ENCODE measurements at regions not wholly inside any gene's neighbourhood (a gene's known extent, or its start where the extent isn't known, plus 50 kb on each side); places are given as distances from the start of the nearest gene placed in this dataset.
A peak's percentile ranks its signal among the peaks of the same experiment; 100 is the strongest.

DNA sequence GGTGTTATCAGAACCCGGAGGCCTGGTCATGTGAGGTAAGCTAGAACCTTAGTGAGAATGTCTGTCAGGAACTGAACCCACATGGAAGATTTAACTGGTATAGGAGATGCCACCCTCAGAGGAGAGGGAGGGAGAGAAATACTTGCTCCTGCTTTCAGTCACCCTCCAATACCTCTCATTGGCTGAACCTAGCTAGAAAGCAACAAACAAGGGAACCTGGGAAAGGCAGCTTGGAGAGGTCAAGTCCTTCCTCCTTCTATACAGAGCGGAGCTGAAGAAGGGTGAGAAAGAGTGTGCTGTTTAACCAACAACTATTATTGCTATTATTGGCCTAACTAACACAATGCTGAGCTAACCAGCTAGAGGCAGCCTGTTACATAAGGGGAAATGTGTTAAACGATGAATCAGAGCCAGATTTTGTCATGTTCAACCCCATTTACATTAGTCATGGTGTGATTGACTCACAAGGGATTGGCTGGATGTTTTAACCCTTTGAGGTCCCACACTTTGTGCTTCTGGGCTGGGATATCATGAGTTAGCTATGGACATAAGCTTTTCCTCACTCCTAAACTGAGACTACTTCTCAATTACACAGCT, 96.5 kb upstream of the ESX1 start:
- Mint-ChIP-seq H3K27me3 (peaks cover 8 to 18% of the 10 kb centered on the region in 2 donors), H3K4me3 (no peak overlapping the region), H3K9me3 (no peaks in the 10 kb centered on the region), H3K36me3 (no peaks in the 10 kb centered on the region), H3K27ac (no peak overlapping the region), H3K4me1 (ENCODE audit: low read depth in 2 of 2) (peaks cover 0 to 5% of the 10 kb centered on the region in 2 donors)
- DNase-seq (ENCODE audit: low spot score) (no peak), ATAC-seq (peak in 1 of 2 donors; percentile 24)

DNA sequence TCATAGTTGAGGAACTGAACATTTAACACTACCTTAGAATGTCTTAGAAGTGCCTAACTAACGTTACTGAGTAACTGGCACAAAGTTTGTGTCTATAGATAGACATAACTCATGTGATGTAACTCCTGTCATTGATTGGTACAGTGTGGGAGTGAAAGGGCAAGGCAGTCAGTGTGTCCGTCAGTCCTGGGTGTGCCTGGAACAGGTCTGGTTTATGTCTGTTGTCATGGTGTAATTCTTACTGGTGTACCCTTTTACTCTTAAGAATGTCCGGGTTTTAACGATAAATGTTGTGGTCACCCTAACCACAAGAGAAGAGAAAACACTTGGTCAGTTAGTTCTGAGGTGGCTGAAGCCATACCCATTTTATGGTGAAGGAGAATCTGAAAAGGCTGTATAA, 93.1 kb upstream of the ESX1 start:
- Mint-ChIP-seq H3K4me1 (ENCODE audit: low read depth in 2 of 2) (peaks cover 8 to 9% of the 10 kb centered on the region in 2 donors), H3K27me3 (peaks cover 5 to 21% of the 10 kb centered on the region in 2 donors), H3K27ac (no peak overlapping the region), H3K9me3 (no peaks in the 10 kb centered on the region), H3K36me3 (no peaks in the 10 kb centered on the region), H3K4me3 (no peak overlapping the region)
- DNase-seq (ENCODE audit: low spot score), result no peak
- no peak for ATAC-seq

DNA sequence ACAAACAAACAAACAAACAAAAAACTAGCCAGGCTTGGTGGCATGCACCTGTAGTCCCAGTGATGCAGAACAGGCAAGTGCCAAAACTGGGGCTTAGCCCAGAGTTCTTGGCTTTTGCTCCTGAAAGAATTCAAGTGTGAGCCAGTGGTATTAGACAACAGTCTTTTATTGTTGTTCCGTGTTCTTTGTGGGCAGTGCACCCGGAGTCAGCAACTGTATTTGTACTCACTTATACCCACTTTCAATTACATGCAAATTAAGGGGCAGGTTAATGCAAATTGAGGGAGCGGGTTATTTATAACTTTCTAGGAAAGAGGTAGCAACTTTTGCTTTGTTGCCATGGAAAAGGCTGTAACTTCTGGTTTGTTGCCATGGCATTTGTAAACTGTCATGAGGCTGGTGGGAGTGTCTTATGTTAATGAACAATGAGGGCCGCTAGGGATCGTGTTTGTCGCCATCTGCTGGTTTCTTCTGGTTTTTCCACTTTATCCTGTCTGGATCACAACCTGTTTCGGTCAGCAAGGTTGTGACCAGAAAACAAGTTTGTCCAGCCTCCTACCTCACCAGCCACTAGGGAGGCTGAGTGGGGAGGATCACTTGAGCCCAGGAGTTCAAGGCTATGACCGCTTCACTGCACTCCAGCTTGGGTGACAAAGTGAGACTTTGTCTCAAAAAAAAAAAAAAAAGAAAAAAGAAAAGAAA, 88.8 kb upstream of the ESX1 start:
- H3K36me3 Mint-ChIP-seq, result no peaks in the 10 kb centered on the region
- H3K27me3 Mint-ChIP-seq, result peaks cover 15 to 34% of the 10 kb centered on the region in 2 donors
- no peak overlapping the region for H3K4me3 Mint-ChIP-seq
- H3K9me3 Mint-ChIP-seq, result no peaks in the 10 kb centered on the region
- peaks cover 8 to 9% of the 10 kb centered on the region in 2 donors for H3K4me1 Mint-ChIP-seq (ENCODE audit: low read depth in 2 of 2)
- no peak for DNase-seq (ENCODE audit: low spot score)
- no peak overlapping the region for H3K27ac Mint-ChIP-seq
- ATAC-seq, result peak; percentile 51 to 76

GRCh38 chrX:104342065-104342464, 87.3 kb upstream of the ESX1 start:
- H3K4me3 Mint-ChIP-seq, result no peak overlapping the region
- no peaks in the 10 kb centered on the region for H3K36me3 Mint-ChIP-seq
- peaks cover 4 to 8% of the 10 kb centered on the region in 2 donors for H3K4me1 Mint-ChIP-seq (ENCODE audit: low read depth in 2 of 2)
- H3K27ac Mint-ChIP-seq, result no peak overlapping the region
- DNase-seq (ENCODE audit: low spot score), result no peak
- no peaks in the 10 kb centered on the region for H3K9me3 Mint-ChIP-seq
- no peak for ATAC-seq
- peaks cover 15 to 28% of the 10 kb centered on the region in 2 donors for H3K27me3 Mint-ChIP-seq

DNA sequence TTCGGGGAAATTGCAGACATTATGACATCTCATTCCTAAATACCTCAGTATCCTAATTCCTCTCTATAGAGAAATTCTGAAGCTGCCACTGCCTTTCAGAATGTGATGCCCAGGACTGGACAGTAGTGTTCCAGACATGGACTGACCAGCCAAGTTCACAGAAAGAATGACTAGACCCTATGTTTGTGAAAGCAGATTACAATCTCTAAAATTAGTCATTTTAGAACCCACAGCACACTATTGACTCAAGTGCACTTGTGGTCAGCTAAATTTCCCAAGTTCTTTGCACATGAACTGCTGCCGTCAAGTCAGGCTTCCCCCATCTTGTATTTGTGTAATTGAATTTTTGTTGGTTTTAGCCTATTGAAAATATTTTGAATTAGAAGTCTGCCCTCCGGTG, 81.0 kb upstream of the ESX1 start:
- DNase-seq (ENCODE audit: low spot score), result no peak
- ATAC-seq, result peak in 1 of 2 donors; percentile 36
- Mint-ChIP-seq H3K4me1 (ENCODE audit: low read depth in 2 of 2) (no peaks in the 10 kb centered on the region), H3K4me3 (no peak overlapping the region), H3K9me3 (no peaks in the 10 kb centered on the region), H3K36me3 (no peaks in the 10 kb centered on the region), H3K27ac (no peak overlapping the region), H3K27me3 (peaks cover 9% of the 10 kb centered on the region in 2 donors)

- no peak overlapping the region for H3K27ac Mint-ChIP-seq
- peaks cover 9% of the 10 kb centered on the region in 2 donors for H3K27me3 Mint-ChIP-seq
- no peak for DNase-seq (ENCODE audit: low spot score)
- H3K4me1 Mint-ChIP-seq (ENCODE audit: low read depth in 2 of 2), result no peaks in the 10 kb centered on the region
- no peak overlapping the region for H3K4me3 Mint-ChIP-seq
- ATAC-seq, result no peak
- no peaks in the 10 kb centered on the region for H3K36me3 Mint-ChIP-seq
- H3K9me3 Mint-ChIP-seq, result no peaks in the 10 kb centered on the region
These were observed 80.2 kb upstream of the ESX1 start for GRCh38 chrX:104334971-104335370.

DNA sequence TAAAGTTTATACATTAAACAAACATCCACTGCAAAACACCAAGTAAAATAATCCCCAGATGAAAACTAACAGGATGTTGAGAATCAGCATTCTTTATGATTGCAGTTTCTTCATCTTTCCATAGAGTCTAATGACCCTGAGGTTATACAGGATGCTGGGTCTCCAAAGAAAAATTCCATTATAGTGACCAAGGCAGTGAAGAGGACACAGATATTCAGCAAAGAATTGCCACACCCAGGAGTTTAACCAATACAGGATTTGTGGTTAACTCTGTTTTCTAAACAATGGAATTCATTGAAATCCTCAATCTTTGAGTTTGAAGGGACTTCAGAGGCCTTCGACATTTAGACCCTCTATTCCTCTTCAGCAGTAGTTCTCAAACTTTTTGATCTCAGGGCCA, 76.2 kb upstream of the ESX1 start:
- no peaks in the 10 kb centered on the region for H3K9me3 Mint-ChIP-seq
- DNase-seq (ENCODE audit: low spot score) (no peak), ATAC-seq (no peak)
- no peaks in the 10 kb centered on the region for H3K4me1 Mint-ChIP-seq (ENCODE audit: low read depth in 2 of 2)
- no peaks in the 10 kb centered on the region for H3K36me3 Mint-ChIP-seq
- H3K27me3 Mint-ChIP-seq, result peaks cover 0 to 5% of the 10 kb centered on the region in 2 donors
- H3K4me3 Mint-ChIP-seq, result no peak overlapping the region
- no peak overlapping the region for H3K27ac Mint-ChIP-seq

- no peak for DNase-seq (ENCODE audit: low spot score)
- Mint-ChIP-seq H3K27ac (no peak overlapping the region), H3K9me3 (no peaks in the 10 kb centered on the region), H3K36me3 (no peaks in the 10 kb centered on the region), H3K27me3 (peaks cover 10 to 12% of the 10 kb centered on the region in 2 donors), H3K4me1 (ENCODE audit: low read depth in 2 of 2) (no peaks in the 10 kb centered on the region), H3K4me3 (no peak overlapping the region)
- ATAC-seq, result no peak
These were observed 75.0 kb upstream of the ESX1 start for GRCh38 chrX:104329731-104330130.

- H3K4me1 Mint-ChIP-seq (ENCODE audit: low read depth in 2 of 2), result no peaks in the 10 kb centered on the region
- ATAC-seq, result no peak
These were observed 70.5 kb upstream of the ESX1 start for GRCh38 chrX:104325213-104325585.

DNA sequence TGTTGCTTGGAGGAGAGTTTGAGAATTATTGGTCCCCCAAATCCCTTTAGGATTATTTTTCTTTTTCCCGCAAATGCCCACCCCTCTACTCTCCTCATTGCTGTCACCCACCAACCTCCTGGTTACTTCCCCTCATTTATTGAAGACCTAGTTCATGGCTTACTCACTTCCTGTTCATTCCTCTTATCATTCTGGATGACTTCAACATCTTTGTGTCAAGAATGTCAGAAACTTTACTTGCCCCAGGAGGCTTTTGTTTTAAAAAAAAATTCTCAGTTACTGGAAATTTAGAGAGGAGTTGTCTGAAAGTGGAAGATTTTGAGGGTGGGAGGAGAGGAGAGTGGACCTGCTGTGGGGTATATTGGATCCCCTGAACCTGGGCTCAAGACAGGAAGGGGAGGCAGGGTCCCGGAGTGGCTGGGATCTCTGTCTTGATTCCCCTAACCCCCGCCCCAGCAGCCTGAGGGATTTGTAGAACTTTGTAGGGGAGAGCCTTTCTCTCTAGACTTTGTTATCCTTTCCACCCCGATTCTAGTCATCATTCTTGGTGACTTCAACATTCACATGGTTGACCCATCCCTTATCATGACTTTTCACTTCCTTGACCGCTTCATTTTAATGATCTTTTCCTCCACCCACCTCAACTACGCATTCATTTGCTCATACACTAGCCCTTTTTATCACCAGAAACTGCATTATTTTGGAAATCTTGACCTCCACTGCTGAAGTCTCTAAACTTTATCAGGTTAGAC, 69.9 kb upstream of the ESX1 start:
- ATAC-seq (no peak), DNase-seq (ENCODE audit: low spot score) (no peak)
- Mint-ChIP-seq H3K36me3 (no peaks in the 10 kb centered on the region), H3K27ac (no peak overlapping the region), H3K9me3 (no peaks in the 10 kb centered on the region), H3K4me3 (no peak overlapping the region), H3K27me3 (peaks cover 16 to 24% of the 10 kb centered on the region in 2 donors), H3K4me1 (ENCODE audit: low read depth in 2 of 2) (no peaks in the 10 kb centered on the region)

More at GRCh38 chrX:104325213-104325585, 70.5 kb upstream of the ESX1 start:
- Mint-ChIP-seq H3K36me3 (no peaks in the 10 kb centered on the region), H3K9me3 (no peaks in the 10 kb centered on the region), H3K4me3 (no peak overlapping the region), H3K27ac (no peak overlapping the region), H3K27me3 (peaks cover 16 to 24% of the 10 kb centered on the region in 2 donors)
- DNase-seq (ENCODE audit: low spot score), result no peak

- Mint-ChIP-seq H3K4me1 (ENCODE audit: low read depth in 2 of 2) (no peaks in the 10 kb centered on the region), H3K4me3 (no peak overlapping the region), H3K27ac (no peak overlapping the region), H3K36me3 (no peaks in the 10 kb centered on the region), H3K27me3 (peaks cover 9 to 18% of the 10 kb centered on the region in 2 donors), H3K9me3 (no peaks in the 10 kb centered on the region)
- DNase-seq (ENCODE audit: low spot score), result no peak
- no peak for ATAC-seq
These were observed 64.6 kb upstream of the ESX1 start for GRCh38 chrX:104319346-104319745.

DNA sequence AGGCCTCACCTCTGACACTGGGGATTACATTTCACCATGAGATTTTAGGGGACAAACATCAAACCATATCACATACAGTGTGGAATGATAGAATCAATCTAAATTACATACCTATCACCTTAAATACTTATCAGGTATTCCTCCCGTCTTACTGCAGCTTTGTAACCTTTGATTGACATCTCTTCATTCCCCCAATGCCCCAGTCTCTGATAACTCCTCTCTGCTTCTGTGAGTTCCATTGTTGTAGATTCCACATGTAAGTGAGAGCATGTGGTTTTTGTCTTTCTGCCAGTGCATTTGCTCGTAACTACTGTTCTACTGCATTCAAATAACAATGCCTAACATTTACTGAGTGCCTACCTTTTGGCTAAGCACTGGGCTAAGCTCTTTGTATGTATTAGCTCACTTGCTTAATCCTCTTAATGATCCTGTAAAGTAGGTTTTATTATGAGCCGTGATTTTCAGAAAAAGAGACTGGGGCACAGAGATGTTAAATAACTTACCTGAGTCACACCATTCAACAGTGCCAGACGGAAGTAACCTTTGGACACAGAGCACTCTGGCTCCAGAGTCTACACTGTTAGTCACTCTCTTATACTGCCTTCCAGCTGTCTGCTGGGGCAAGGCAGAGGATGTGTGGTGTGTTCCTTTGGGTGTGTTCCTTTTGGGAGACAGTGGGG, 63.7 kb upstream of the ESX1 start:
- H3K4me3 Mint-ChIP-seq, result no peak overlapping the region
- H3K27me3 Mint-ChIP-seq, result peaks cover 12 to 15% of the 10 kb centered on the region in 2 donors
- H3K27ac Mint-ChIP-seq, result no peak overlapping the region
- no peaks in the 10 kb centered on the region for H3K36me3 Mint-ChIP-seq
- DNase-seq (ENCODE audit: low spot score) (no peak), ATAC-seq (no peak)
- no peaks in the 10 kb centered on the region for H3K4me1 Mint-ChIP-seq (ENCODE audit: low read depth in 2 of 2)
- H3K9me3 Mint-ChIP-seq, result no peaks in the 10 kb centered on the region

- H3K4me1 Mint-ChIP-seq (ENCODE audit: low read depth in 2 of 2), result no peaks in the 10 kb centered on the region
- no peak overlapping the region for H3K4me3 Mint-ChIP-seq
- no peak overlapping the region for H3K27ac Mint-ChIP-seq
- no peaks in the 10 kb centered on the region for H3K36me3 Mint-ChIP-seq
- no peak for ATAC-seq
- no peaks in the 10 kb centered on the region for H3K9me3 Mint-ChIP-seq
- DNase-seq (ENCODE audit: low spot score), result no peak
- peaks cover 14% of the 10 kb centered on the region in 2 donors for H3K27me3 Mint-ChIP-seq
These were observed 62.0 kb upstream of the ESX1 start for GRCh38 chrX:104316739-104317138.

- Mint-ChIP-seq H3K4me3 (no peak overlapping the region), H3K4me1 (ENCODE audit: low read depth in 2 of 2) (no peaks in the 10 kb centered on the region), H3K27me3 (peaks cover 8 to 10% of the 10 kb centered on the region in 2 donors), H3K27ac (no peak overlapping the region), H3K36me3 (no peaks in the 10 kb centered on the region), H3K9me3 (no peaks in the 10 kb centered on the region)
- ATAC-seq (no peak), DNase-seq (ENCODE audit: low spot score) (no peak)
These were observed 60.8 kb upstream of the ESX1 start for GRCh38 chrX:104315555-104315954.

Measured in natural killer cell treated with Interleukin-12 subunit alpha and Interleukin-12 subunit beta and Interleukin-15 and Interleukin-18, amount 100 ng/mL, for 72 hours (primary cell).